HEK293T (cell line): ENCODE measurements at regions not wholly inside any gene's neighbourhood (a gene's known extent, or its start where the extent isn't known, plus 50 kb on each side); places are given as distances from the start of the nearest gene placed in this dataset.

Experiments used
- BHLHE40 ChIP-seq: fragments of 450-650 bp; IDR thresholded peaks from 2 replicates; pipeline ENCODE4 v1.6.1; 2016; ENCODE audit warnings: mild to moderate bottlenecking, moderate library complexity, borderline replicate concordance
- FOXA1 ChIP-seq: fragments of 450-650 bp; IDR thresholded peaks from 2 replicates; pipeline ENCODE4 v1.6.1; 2016; ENCODE audit warnings: mild to moderate bottlenecking
- TF ChIP-seq, protein P1 (sequence below): fragments of 450-650 bp; IDR thresholded peaks from 2 replicates; pipeline ENCODE4 v1.6.1; 2016

GRCh38 chr18:47717257-47717656 is 213.2 kb downstream of the SMAD2 start:
- TF ChIP-seq FOXA1 (no peak), BHLHE40 (no peak)
- TF ChIP-seq, protein P1, sequence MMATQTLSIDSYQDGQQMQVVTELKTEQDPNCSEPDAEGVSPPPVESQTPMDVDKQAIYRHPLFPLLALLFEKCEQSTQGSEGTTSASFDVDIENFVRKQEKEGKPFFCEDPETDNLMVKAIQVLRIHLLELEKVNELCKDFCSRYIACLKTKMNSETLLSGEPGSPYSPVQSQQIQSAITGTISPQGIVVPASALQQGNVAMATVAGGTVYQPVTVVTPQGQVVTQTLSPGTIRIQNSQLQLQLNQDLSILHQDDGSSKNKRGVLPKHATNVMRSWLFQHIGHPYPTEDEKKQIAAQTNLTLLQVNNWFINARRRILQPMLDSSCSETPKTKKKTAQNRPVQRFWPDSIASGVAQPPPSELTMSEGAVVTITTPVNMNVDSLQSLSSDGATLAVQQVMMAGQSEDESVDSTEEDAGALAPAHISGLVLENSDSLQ, result no peak
